ENCODE measurements at regions not wholly inside any gene's neighbourhood (a gene's known extent, or its start where the extent isn't known, plus 50 kb on each side); places are given as distances from the start of the nearest gene placed in this dataset.

DNA sequence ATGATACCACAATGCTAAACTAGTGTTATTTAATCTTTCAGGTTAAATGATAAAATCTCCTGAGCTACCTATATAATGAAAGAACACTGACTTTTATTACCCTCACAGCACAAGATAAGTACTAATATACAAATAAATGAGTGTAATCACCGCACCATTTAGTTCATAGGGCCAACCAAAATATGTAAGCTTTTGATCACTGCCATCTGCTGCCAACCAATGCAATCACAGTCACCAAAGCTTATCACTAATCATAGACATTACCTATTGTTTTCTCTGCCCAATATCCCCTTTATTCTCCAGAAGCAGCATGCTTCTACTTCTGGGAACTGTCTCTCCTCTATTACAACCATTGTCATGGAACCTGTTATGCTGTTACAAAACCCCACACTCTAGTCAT, 151.6 kb upstream of the LRATD1 start (continued):
- TF ChIP-seq, protein P1, sequence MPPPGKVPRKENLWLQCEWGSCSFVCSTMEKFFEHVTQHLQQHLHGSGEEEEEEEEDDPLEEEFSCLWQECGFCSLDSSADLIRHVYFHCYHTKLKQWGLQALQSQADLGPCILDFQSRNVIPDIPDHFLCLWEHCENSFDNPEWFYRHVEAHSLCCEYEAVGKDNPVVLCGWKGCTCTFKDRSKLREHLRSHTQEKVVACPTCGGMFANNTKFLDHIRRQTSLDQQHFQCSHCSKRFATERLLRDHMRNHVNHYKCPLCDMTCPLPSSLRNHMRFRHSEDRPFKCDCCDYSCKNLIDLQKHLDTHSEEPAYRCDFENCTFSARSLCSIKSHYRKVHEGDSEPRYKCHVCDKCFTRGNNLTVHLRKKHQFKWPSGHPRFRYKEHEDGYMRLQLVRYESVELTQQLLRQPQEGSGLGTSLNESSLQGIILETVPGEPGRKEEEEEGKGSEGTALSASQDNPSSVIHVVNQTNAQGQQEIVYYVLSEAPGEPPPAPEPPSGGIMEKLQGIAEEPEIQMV (tag; conservative IDR thresholded peaks at IDR 0.05; ENCODE audit: low read depth), result no peak
- TF ChIP-seq ZNF121 (CRISPR knock-in tag; conservative IDR thresholded peaks at IDR 0.05), result no peak
- TF ChIP-seq SAFB (IDR thresholded peaks at IDR 0.05; ENCODE audit: borderline replicate concordance, low read depth, low read length), result no peak
- TF ChIP-seq, protein P2, sequence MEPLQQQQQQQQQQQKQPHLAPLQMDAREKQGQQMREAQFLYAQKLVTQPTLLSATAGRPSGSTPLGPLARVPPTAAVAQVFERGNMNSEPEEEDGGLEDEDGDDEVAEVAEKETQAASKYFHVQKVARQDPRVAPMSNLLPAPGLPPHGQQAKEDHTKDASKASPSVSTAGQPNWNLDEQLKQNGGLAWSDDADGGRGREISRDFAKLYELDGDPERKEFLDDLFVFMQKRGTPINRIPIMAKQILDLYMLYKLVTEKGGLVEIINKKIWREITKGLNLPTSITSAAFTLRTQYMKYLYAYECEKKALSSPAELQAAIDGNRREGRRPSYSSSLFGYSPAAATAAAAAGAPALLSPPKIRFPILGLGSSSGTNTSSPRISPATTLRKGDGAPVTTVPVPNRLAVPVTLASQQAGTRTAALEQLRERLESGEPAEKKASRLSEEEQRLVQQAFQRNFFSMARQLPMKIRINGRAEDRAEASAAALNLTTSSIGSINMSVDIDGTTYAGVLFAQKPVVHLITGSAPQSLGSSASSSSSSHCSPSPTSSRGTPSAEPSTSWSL (CRISPR knock-in tag; IDR thresholded peaks at IDR 0.05; ENCODE audit: borderline replicate concordance), result no peak
- TF ChIP-seq CBX1 (IDR thresholded peaks at IDR 0.05; ENCODE audit: low read depth), result no peak
- TF ChIP-seq NR2C1 (IDR thresholded peaks at IDR 0.05), result no peak
- TF ChIP-seq NR2C1 (tag; IDR thresholded peaks at IDR 0.05), result no peak
- TF ChIP-seq RBM25 (IDR thresholded peaks at IDR 0.05; ENCODE audit: low read depth, low read length, severe bottlenecking), result no peak
- no peak for TF ChIP-seq ZNF586 (CRISPR knock-in tag; conservative IDR thresholded peaks at IDR 0.05)
- TF ChIP-seq ZNF830 (CRISPR knock-in tag; IDR thresholded peaks at IDR 0.05), result no peak
- TF ChIP-seq, protein P3, sequence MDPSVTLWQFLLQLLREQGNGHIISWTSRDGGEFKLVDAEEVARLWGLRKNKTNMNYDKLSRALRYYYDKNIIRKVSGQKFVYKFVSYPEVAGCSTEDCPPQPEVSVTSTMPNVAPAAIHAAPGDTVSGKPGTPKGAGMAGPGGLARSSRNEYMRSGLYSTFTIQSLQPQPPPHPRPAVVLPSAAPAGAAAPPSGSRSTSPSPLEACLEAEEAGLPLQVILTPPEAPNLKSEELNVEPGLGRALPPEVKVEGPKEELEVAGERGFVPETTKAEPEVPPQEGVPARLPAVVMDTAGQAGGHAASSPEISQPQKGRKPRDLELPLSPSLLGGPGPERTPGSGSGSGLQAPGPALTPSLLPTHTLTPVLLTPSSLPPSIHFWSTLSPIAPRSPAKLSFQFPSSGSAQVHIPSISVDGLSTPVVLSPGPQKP (CRISPR knock-in tag; IDR thresholded peaks at IDR 0.05), result no peak
- TF ChIP-seq KLF10 (CRISPR knock-in tag; IDR thresholded peaks at IDR 0.05), result no peak
- TF ChIP-seq RHOXF2B (CRISPR knock-in tag; conservative IDR thresholded peaks at IDR 0.05), result no peak
